ENCODE measurements at regions not wholly inside any gene's neighbourhood (a gene's known extent, or its start where the extent isn't known, plus 50 kb on each side); places are given as distances from the start of the nearest gene placed in this dataset.
"Not testable (repeated sequence)": the region's sequence is repeated elsewhere in the genome, so short reads cannot be mapped to it uniquely, and the experiment has no call there.

DNA sequence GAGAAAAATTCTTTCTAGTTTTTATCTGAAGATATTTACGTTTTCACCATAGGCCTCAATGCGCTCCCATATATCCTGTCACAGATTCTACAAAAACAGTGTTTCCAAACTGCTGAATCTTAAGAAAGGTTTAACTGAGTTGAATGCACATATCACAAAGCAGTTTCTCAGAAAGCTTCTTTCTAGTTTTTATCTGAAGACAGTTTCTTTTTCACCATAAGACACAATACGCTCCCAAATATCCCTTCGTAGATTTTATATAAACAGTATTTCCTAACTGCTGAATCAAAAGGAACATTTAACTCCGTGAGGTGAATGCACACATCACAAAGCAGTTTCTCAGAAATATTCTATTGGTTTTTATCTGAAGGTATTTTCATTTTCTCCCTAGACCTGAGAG is 385.5 kb downstream of the ALG10 start:
- H3K4me1 ChIP-seq (ENCODE audit: control insufficient read depth in 1 of 2, insufficient read depth in 1 of 2, low read depth in 1 of 2, low read length in 1 of 2) = no peaks in the 10 kb centered on the region
- H3K27ac ChIP-seq = no peak overlapping the region
- no peaks in the 10 kb centered on the region for H3K36me3 ChIP-seq
- H3K4me3 ChIP-seq (ENCODE audit: low read depth in 1 of 2, low read length in 1 of 2) = no peak overlapping the region
- no peaks in the 10 kb centered on the region for H3K27me3 ChIP-seq
- TF ChIP-seq CTCF (IDR thresholded peaks at IDR 0.05) = no peak
- peaks cover 24% of the 10 kb centered on the region for H3K9me3 ChIP-seq

- not testable (repeated sequence) for H3K9me3 ChIP-seq; H3K4me3 ChIP-seq (ENCODE audit: low read depth in 1 of 2, low read length in 1 of 2); H3K4me1 ChIP-seq (ENCODE audit: control insufficient read depth in 1 of 2, insufficient read depth in 1 of 2, low read depth in 1 of 2, low read length in 1 of 2); H3K27ac ChIP-seq; H3K36me3 ChIP-seq; H3K27me3 ChIP-seq
Observed at GRCh38 chr12:34431509-34431908, 409.2 kb downstream of the ALG10 start.
